ENCODE measurements at regions not wholly inside any gene's neighbourhood (a gene's known extent, or its start where the extent isn't known, plus 50 kb on each side); places are given as distances from the start of the nearest gene placed in this dataset.

DNA sequence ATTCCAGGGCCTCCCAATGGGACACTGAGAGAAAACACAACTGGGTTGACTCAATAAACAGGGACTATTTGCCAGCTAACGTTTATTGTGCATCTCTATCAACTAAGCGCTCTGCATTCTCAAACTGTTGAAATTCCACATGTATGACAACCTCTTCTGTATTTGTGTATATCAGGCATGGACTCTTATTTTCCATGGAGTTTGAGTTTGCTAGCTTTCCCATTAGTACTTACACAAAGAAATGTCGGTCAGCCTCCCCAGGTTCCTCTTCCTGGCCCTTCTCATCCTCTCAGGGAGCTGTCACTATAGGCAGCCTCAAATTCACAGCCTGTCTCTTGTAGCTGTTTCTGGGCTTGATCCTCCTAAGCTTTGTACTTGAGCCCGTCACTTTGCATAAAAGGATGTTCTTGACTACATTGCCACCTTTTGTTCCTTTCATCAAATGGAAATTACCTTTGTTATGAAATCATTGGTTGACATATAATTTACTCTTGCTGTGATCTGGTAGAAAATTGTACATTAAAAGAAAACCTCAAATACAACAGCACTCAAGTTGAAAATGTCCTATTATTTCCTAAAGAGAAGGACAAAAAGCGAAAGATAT lies 60.0 kb upstream of the NTPCR start:
- TF ChIP-seq, protein P1, sequence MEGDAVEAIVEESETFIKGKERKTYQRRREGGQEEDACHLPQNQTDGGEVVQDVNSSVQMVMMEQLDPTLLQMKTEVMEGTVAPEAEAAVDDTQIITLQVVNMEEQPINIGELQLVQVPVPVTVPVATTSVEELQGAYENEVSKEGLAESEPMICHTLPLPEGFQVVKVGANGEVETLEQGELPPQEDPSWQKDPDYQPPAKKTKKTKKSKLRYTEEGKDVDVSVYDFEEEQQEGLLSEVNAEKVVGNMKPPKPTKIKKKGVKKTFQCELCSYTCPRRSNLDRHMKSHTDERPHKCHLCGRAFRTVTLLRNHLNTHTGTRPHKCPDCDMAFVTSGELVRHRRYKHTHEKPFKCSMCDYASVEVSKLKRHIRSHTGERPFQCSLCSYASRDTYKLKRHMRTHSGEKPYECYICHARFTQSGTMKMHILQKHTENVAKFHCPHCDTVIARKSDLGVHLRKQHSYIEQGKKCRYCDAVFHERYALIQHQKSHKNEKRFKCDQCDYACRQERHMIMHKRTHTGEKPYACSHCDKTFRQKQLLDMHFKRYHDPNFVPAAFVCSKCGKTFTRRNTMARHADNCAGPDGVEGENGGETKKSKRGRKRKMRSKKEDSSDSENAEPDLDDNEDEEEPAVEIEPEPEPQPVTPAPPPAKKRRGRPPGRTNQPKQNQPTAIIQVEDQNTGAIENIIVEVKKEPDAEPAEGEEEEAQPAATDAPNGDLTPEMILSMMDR (IDR thresholded peaks at IDR 0.05; ENCODE audit: insufficient read depth, low read length, severe bottlenecking) = no peak

DNA sequence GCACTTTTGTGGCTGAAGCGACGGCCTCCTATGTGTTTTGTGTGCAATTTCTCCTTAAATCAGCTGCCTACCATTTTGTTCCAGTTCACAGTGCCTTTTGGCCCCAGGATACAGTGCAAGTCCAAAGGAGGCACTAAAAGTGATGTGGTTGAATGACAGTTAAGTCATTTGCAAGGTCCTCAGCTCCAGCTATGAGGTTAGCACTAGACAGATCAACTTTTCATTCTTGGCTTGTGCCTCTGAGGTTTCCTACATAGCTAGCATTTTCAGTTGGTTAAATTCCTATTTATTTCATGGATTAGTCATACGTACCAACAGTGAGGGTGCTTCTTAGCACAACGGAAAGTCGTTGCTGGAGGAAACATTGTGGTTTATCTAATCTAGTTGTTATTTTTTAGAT lies 59.3 kb upstream of the NTPCR start:
- TF ChIP-seq, protein P1 (IDR thresholded peaks at IDR 0.05; ENCODE audit: insufficient read depth, low read length, severe bottlenecking) = no peak
- H3K36me3 ChIP-seq (ENCODE audit: control insufficient read depth, insufficient read depth, low read length) = no peaks in the 10 kb centered on the region
- no peak overlapping the region for H3K4me3 ChIP-seq (ENCODE audit: low read depth, low read length)
- FAIRE-seq (no peak), DNase-seq (ENCODE audit: low read depth) (no peak)
- no peaks in the 10 kb centered on the region for H3K27me3 ChIP-seq (ENCODE audit: control insufficient read depth, insufficient read depth, low read length)

More for the DNA sequence above, 60.0 kb upstream of the NTPCR start:
- DNase-seq (ENCODE audit: low read depth) = no peak
- FAIRE-seq = no peak
- no peak overlapping the region for H3K4me3 ChIP-seq (ENCODE audit: low read depth, low read length)
- no peaks in the 10 kb centered on the region for H3K36me3 ChIP-seq (ENCODE audit: control insufficient read depth, insufficient read depth, low read length)
- H3K27me3 ChIP-seq (ENCODE audit: control insufficient read depth, insufficient read depth, low read length) = no peaks in the 10 kb centered on the region

DNA sequence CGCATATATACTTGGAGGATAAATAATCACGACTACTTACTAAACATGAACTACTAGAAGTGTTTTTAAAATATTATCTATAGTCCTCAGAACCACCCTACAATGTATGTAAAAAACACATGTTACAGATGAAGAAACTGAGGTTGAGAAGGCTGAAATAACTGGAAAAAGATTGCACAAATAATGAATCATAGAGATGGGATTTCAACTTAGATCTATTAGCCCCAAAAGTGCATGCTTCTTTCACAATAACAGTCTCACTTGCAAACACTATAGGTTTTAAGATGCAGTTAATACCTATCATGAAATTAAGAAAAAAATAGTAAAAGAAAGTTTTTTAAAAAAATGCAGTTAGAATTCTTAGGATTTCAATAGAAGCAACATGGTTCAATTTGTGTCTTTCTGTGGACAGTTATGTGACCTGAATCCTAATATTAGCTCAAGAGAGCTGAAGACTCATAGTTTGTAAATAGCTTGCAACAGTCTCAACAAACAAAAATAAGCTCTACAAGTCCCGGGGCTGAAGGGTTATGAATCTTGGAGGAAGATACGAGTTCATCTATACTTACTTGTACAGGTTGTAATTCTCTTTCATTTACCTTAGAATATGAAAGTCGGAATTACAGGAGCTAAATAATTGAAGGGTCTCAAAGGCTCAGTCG lies 58.6 kb upstream of the NTPCR start:
- FAIRE-seq = no peak
- no peak for DNase-seq (ENCODE audit: low read depth)
- H3K36me3 ChIP-seq (ENCODE audit: control insufficient read depth, insufficient read depth, low read length) = no peaks in the 10 kb centered on the region
- H3K4me3 ChIP-seq (ENCODE audit: low read depth, low read length) = no peak overlapping the region
- TF ChIP-seq, protein P1 (IDR thresholded peaks at IDR 0.05; ENCODE audit: insufficient read depth, low read length, severe bottlenecking) = no peak
- no peaks in the 10 kb centered on the region for H3K27me3 ChIP-seq (ENCODE audit: control insufficient read depth, insufficient read depth, low read length)

DNA sequence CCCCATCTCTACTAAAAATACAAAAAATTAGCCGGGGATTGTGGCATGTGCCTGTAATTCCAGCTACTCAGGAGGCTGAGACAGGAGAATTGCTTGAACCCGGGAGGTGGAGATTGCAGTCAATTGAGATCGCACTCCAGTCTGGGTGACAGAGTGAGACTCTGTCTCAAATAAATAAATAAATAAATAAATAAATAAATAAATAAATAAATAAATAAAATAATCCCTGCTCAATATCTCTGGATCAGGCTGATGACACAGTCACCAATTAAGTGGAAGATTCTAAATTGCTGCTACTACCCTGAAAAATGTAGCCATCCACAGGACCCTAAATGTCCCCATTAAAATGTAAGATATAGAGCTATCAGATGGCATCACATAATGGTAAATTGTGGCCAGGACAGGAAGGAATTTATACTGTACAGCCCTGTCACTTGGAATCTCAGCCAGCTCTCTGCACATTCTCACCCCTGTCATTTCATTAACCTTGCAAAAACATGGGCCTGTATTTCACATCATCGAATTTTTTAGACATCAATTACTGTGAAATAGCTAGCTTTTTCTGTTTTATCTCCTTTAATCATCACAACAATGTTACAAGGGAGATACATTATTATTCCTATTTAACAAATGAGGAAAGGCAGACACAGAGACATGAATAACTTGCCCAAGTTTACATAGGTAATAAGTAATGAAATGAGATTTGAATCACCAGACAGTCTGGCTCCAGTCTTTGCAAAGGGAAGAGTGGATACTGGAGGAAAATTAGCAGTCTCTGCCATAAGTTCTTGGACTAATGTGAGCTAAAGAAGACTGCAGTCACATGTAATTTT lies 56.7 kb upstream of the NTPCR start:
- no peak for FAIRE-seq
- TF ChIP-seq, protein P1 (IDR thresholded peaks at IDR 0.05; ENCODE audit: insufficient read depth, low read length, severe bottlenecking) = no peak
- no peak overlapping the region for H3K4me3 ChIP-seq (ENCODE audit: low read depth, low read length)

DNA sequence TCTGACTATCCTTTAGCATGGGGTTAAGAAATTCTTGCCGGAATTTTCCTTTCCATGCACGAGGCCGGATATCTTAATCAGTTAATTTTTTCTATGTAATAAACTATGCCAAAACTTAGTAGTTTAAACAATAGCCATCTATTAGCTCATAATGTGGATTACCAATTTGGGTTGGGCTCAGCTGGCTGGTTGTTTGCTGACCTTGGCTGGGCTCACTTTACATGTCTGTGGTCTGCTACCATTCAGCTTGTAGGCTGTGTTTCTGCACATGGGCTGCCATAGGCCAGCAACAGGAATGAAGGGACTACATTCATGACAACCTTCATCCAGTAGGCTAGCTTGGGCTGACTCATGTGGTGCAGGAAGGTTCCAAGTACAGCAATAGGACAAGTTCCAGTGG lies 56.0 kb upstream of the NTPCR start:
- no peak overlapping the region for H3K4me3 ChIP-seq (ENCODE audit: low read depth, low read length)
- no peaks in the 10 kb centered on the region for H3K36me3 ChIP-seq (ENCODE audit: control insufficient read depth, insufficient read depth, low read length)
- TF ChIP-seq, protein P1 (IDR thresholded peaks at IDR 0.05; ENCODE audit: insufficient read depth, low read length, severe bottlenecking) = no peak
- FAIRE-seq (no peak), DNase-seq (ENCODE audit: low read depth) (no peak)
- H3K27me3 ChIP-seq (ENCODE audit: control insufficient read depth, insufficient read depth, low read length) = no peaks in the 10 kb centered on the region

More for the DNA sequence above, 56.7 kb upstream of the NTPCR start:
- H3K27me3 ChIP-seq (ENCODE audit: control insufficient read depth, insufficient read depth, low read length) = no peaks in the 10 kb centered on the region
- no peaks in the 10 kb centered on the region for H3K36me3 ChIP-seq (ENCODE audit: control insufficient read depth, insufficient read depth, low read length)
- no peak for DNase-seq (ENCODE audit: low read depth)

Measured in bronchial epithelial cell (primary cell).